ENCODE measurements at regions not wholly inside any gene's neighbourhood (a gene's known extent, or its start where the extent isn't known, plus 50 kb on each side); places are given as distances from the start of the nearest gene placed in this dataset.

DNA sequence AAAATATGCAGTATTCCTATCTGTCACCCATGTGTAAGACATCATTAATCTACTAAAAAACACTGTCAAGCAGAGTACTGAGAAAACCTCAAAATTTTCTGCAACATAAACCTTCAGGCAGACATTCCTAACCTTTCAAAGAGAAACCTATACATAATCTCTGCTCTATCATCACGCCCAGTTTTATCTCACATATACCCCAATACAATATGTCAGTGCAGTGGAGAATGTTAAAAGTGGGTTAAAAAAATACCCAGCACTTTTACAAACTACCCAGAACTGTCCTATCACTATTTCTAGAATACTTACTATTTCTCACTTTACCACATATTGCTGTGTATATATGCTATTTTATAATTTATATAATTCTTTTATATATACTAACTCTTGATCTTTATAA lies 922.0 kb upstream of the SORCS1 start:
- no peak overlapping the region for H3K4me3 Mint-ChIP-seq (ENCODE audit: unreplicated experiment)
- BruUV-seq (replicated peaks): no TSS peak
- POLR2A ChIA-PET: no interaction called here

DNA sequence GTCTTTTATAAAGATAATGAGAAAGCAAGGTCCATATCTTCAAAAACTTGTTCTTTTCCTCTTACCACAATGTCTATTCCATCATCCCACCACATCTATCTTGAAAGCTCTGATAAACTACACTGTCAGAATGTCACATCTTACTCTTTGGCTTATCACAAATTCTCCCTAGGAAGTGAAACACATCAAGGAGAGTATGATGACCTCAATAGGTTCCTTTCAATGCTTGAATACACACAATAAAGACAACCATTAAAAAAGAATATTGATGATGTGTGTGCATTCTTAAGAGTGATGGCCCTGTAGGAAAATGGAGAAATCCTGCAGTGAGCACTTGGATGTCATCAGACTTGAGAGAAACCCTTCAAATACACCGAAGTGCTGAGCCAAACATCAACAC lies 918.1 kb upstream of the SORCS1 start:
- no peaks in the 10 kb centered on the region for H3K36me3 Mint-ChIP-seq (ENCODE audit: insufficient read depth, unreplicated experiment)
- ChIA-PET CTCF (no interaction called here), POLR2A (no interaction called here)
- H3K9me3 Mint-ChIP-seq (ENCODE audit: unreplicated experiment): no peaks in the 10 kb centered on the region
- TF ChIP-seq, protein P1, sequence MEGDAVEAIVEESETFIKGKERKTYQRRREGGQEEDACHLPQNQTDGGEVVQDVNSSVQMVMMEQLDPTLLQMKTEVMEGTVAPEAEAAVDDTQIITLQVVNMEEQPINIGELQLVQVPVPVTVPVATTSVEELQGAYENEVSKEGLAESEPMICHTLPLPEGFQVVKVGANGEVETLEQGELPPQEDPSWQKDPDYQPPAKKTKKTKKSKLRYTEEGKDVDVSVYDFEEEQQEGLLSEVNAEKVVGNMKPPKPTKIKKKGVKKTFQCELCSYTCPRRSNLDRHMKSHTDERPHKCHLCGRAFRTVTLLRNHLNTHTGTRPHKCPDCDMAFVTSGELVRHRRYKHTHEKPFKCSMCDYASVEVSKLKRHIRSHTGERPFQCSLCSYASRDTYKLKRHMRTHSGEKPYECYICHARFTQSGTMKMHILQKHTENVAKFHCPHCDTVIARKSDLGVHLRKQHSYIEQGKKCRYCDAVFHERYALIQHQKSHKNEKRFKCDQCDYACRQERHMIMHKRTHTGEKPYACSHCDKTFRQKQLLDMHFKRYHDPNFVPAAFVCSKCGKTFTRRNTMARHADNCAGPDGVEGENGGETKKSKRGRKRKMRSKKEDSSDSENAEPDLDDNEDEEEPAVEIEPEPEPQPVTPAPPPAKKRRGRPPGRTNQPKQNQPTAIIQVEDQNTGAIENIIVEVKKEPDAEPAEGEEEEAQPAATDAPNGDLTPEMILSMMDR (IDR thresholded peaks at IDR 0.05; ENCODE audit: insufficient read depth in 1 of 2, low read depth in 1 of 2, low read length in 1 of 2, severe bottlenecking in 1 of 2, unreplicated experiment in 1 of 2): no peak
- no peak for DNase-seq
- Histone ChIP-seq H3K9me3 (no peaks in the 10 kb centered on the region), H3K27me3 (replicated peaks; ENCODE audit: control insufficient read depth, insufficient read depth, low read length) (no peaks in the 10 kb centered on the region), H3K36me3 (ENCODE audit: control insufficient read depth, insufficient read depth, low read length) (no peaks in the 10 kb centered on the region), H3K4me1 (no peaks in the 10 kb centered on the region), H3K4me3 (ENCODE audit: low read depth, low read length) (no peak overlapping the region)
- no peak overlapping the region for H3K4me3 Mint-ChIP-seq (ENCODE audit: unreplicated experiment)
- intact Hi-C loops (cut with micrococcal nuclease; ENCODE audit: unreplicated experiment): no loop called here
- H3K27me3 Mint-ChIP-seq (ENCODE audit: insufficient read depth, unreplicated experiment): no peaks in the 10 kb centered on the region
- H3K27ac Mint-ChIP-seq (ENCODE audit: unreplicated experiment): no peak overlapping the region
- no TSS peak for BruUV-seq (replicated peaks)
- no peaks in the 10 kb centered on the region for H3K4me1 Mint-ChIP-seq (ENCODE audit: low read depth, unreplicated experiment)

More for the DNA sequence above, 922.0 kb upstream of the SORCS1 start:
- H3K9me3 Mint-ChIP-seq (ENCODE audit: unreplicated experiment): no peaks in the 10 kb centered on the region
- Histone ChIP-seq H3K4me3 (ENCODE audit: low read depth, low read length) (no peak overlapping the region), H3K36me3 (ENCODE audit: control insufficient read depth, insufficient read depth, low read length) (no peaks in the 10 kb centered on the region), H3K27me3 (replicated peaks; ENCODE audit: control insufficient read depth, insufficient read depth, low read length) (no peaks in the 10 kb centered on the region), H3K4me1 (no peaks in the 10 kb centered on the region), H3K9me3 (no peaks in the 10 kb centered on the region)
- DNase-seq: no peak
- intact Hi-C loops (cut with micrococcal nuclease; ENCODE audit: unreplicated experiment): no loop called here
- H3K36me3 Mint-ChIP-seq (ENCODE audit: insufficient read depth, unreplicated experiment): no peaks in the 10 kb centered on the region
- H3K27ac Mint-ChIP-seq (ENCODE audit: unreplicated experiment): no peak overlapping the region
- CTCF ChIA-PET: no interaction called here
- H3K4me1 Mint-ChIP-seq (ENCODE audit: low read depth, unreplicated experiment): no peaks in the 10 kb centered on the region
- no peaks in the 10 kb centered on the region for H3K27me3 Mint-ChIP-seq (ENCODE audit: insufficient read depth, unreplicated experiment)
- TF ChIP-seq, protein P1 (IDR thresholded peaks at IDR 0.05; ENCODE audit: insufficient read depth in 1 of 2, low read depth in 1 of 2, low read length in 1 of 2, severe bottlenecking in 1 of 2, unreplicated experiment in 1 of 2): no peak

DNA sequence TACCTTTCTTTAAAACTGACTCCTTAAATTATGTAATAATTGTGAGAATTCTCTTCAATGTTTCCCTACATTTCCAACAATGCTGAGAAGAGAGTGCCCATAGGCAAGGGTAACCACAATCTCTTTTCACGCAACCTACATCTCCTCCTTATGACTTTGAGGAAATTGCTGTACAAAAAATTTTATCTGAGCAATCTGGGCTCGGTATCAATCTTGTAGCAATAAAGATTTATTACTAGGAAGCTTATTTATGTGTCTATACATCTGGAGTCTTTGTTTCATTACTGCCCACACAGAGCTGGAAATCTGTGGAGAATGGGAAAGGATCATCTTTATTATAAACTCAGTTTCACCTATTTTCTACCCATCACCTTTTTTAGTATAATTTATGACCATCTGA lies 913.8 kb upstream of the SORCS1 start:
- H3K4me1 Mint-ChIP-seq (ENCODE audit: low read depth, unreplicated experiment): no peaks in the 10 kb centered on the region
- Histone ChIP-seq H3K4me3 (ENCODE audit: low read depth, low read length) (no peak overlapping the region), H3K36me3 (ENCODE audit: control insufficient read depth, insufficient read depth, low read length) (no peaks in the 10 kb centered on the region), H3K9me3 (no peaks in the 10 kb centered on the region), H3K4me1 (no peaks in the 10 kb centered on the region), H3K27me3 (replicated peaks; ENCODE audit: control insufficient read depth, insufficient read depth, low read length) (no peaks in the 10 kb centered on the region)
- intact Hi-C loops (cut with micrococcal nuclease; ENCODE audit: unreplicated experiment): no loop called here
- TF ChIP-seq, protein P1 (IDR thresholded peaks at IDR 0.05; ENCODE audit: insufficient read depth in 1 of 2, low read depth in 1 of 2, low read length in 1 of 2, severe bottlenecking in 1 of 2, unreplicated experiment in 1 of 2): no peak
- no peaks in the 10 kb centered on the region for H3K9me3 Mint-ChIP-seq (ENCODE audit: unreplicated experiment)
- ChIA-PET CTCF (no interaction called here), POLR2A (no interaction called here)
- no peaks in the 10 kb centered on the region for H3K36me3 Mint-ChIP-seq (ENCODE audit: insufficient read depth, unreplicated experiment)
- H3K4me3 Mint-ChIP-seq (ENCODE audit: unreplicated experiment): no peak overlapping the region
- no TSS peak for BruUV-seq (replicated peaks)
- H3K27me3 Mint-ChIP-seq (ENCODE audit: insufficient read depth, unreplicated experiment): no peaks in the 10 kb centered on the region
- H3K27ac Mint-ChIP-seq (ENCODE audit: unreplicated experiment): no peak overlapping the region
- no peak for DNase-seq
